AG04450 (cell line): ENCODE measurements at regions not wholly inside any gene's neighbourhood (a gene's known extent, or its start where the extent isn't known, plus 50 kb on each side); places are given as distances from the start of the nearest gene placed in this dataset.

ENCODE experiments used
- CTCF ChIA-PET: fragments of 300-600, 350-600 bp; formaldehyde crosslinking; extraction: SDS; loops from one replicate; lab custom pipeline; 2022; ENCODE audit warnings: antibody characterized with exemption, inconsistent platforms; lab: Charles Lee
- POLR2A ChIA-PET: fragments of 350-600 bp; formaldehyde crosslinking; extraction: SDS; loops from one replicate; lab custom pipeline; 2021; ENCODE audit warnings: antibody characterized with exemption, inconsistent platforms; lab: Yijun Ruan, JAX
- DNase-seq: peaks from one replicate; pipeline ENCODE4 v3.0.0-alpha.2; 2011; ENCODE audit warnings: low read depth, low spot score
- H3K27ac ChIP-seq: one replicate; pipeline ENCODE4 v1.5.1; 2012; ENCODE audit warnings: low read depth, low read length, control low read depth
- H3K27me3 ChIP-seq: one replicate; pipeline ENCODE4 v1.6.0; 2012; ENCODE audit warnings: low read length; ENCODE audit not compliant: control insufficient read depth, insufficient read depth
- H3K4me3 ChIP-seq: 2 replicates; pipeline ENCODE4 v1.5.1; 2011; ENCODE audit warnings: mild to moderate bottlenecking, low read depth, low read length, control low read depth
- H3K9me3 ChIP-seq: 2 replicates; pipeline ENCODE4 v1.5.1; 2012; ENCODE audit warnings: low read length; ENCODE audit not compliant: control insufficient read depth, insufficient read depth
- CTCF ChIP-seq: IDR thresholded peaks from 2 replicates; pipeline ENCODE4 v1.5.1; 2011; ENCODE audit warnings: low read depth, low read length, control low read depth, inconsistent platforms

DNA sequence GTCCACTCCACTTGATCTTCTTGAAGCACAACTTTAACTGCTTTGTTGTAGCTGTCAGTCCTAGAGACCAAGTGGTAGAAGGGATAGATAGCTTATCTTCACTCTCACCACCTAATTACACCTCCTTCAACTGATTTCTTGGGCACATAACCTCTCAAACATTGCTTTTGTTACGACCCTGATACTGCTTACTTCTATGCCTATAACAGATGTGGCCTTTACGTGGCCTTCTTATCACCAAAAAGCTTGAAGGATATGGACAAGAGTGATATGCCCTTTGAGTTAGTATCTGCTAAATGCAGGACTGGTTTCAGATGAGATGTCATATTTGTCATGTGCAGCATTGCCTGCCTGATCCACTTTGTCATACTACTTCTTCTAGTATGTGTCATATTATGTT, 847.2 kb downstream of the TDRD15 start:
- H3K4me3 ChIP-seq = no peak overlapping the region
- ChIA-PET POLR2A (no interaction called here), CTCF (no interaction called here)
- no peaks in the 10 kb centered on the region for H3K27me3 ChIP-seq
- no peak for TF ChIP-seq CTCF
- H3K9me3 ChIP-seq = no peaks in the 10 kb centered on the region
- no peak overlapping the region for H3K27ac ChIP-seq
- no peak for DNase-seq

DNA sequence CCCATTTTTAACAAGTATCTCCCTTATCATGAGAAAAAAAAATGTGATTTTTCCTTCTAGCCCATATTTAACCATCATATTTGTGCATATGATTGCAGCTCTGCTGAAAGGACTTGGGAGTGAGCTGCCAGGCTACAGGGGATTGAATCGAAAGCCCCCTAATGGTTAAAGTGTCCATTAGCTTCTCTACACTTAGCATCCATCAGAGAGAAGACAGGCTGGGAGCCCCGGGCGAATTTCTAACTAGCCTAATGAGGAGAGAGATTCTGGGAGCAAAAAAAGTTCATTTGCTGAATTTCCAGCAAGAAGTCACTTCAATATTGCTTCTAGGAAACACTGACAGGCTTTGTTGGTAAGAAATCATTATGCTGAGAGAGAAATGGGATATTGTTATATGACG, 848.8 kb downstream of the TDRD15 start:
- Histone ChIP-seq H3K4me3 (no peak overlapping the region), H3K9me3 (no peaks in the 10 kb centered on the region), H3K27me3 (no peaks in the 10 kb centered on the region), H3K27ac (no peak overlapping the region)
- TF ChIP-seq CTCF = no peak
- ChIA-PET POLR2A (no interaction called here), CTCF (interaction anchor here (0.6 kb wide), 1 partner anchor 9 kb away, joined by 4 read pairs; no protein-coding TSS in a partner anchor)
- DNase-seq = no peak

DNA sequence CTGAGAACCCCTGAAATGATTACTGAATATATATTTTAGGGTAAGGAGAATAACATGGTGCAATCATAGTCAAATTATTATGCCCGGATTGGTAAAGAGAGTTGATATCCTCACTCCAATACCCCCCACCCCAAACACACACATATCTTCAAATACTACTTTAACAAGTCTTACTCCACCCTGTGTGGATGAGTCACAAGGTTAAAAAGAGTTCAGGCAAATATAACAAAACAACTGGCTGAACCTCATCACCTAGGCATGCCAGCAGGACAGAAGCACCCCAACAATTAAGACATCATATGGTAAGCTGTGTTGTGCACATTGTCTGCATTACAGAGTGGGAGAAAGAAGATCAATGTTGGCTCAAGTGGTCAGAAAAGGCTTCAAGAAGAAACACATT, 857.4 kb downstream of the TDRD15 start:
- Histone ChIP-seq H3K4me3 (no peak overlapping the region), H3K27ac (no peak overlapping the region), H3K27me3 (no peaks in the 10 kb centered on the region), H3K9me3 (no peaks in the 10 kb centered on the region)
- ChIA-PET CTCF (no interaction called here), POLR2A (no interaction called here)
- DNase-seq = no peak
- no peak for TF ChIP-seq CTCF

- DNase-seq = no peak
- no peak for TF ChIP-seq CTCF
- ChIA-PET CTCF (no interaction called here), POLR2A (no interaction called here)
- Histone ChIP-seq H3K27me3 (no peaks in the 10 kb centered on the region), H3K27ac (no peak overlapping the region), H3K4me3 (no peak overlapping the region), H3K9me3 (peaks cover 3% of the 10 kb centered on the region; the same call in 1 of the 2 replicates)
These were observed 869.2 kb downstream of the TDRD15 start for GRCh38 chr2:21993002-21993401.

GRCh38 chr2:21996339-21996738, 872.6 kb downstream of the TDRD15 start:
- no peaks in the 10 kb centered on the region for H3K27me3 ChIP-seq
- ChIA-PET POLR2A (no interaction called here), CTCF (no interaction called here)
- H3K4me3 ChIP-seq = no peak overlapping the region
- DNase-seq = no peak
- no peak overlapping the region for H3K27ac ChIP-seq
- no peak for TF ChIP-seq CTCF
- peaks cover 3% of the 10 kb centered on the region; the same call in 1 of the 2 replicates for H3K9me3 ChIP-seq
